ENCODE measurements at regions not wholly inside any gene's neighbourhood (a gene's known extent, or its start where the extent isn't known, plus 50 kb on each side); places are given as distances from the start of the nearest gene placed in this dataset.
A peak's percentile ranks its signal among the peaks of the same experiment; 100 is the strongest.
"Not testable (repeated sequence)": the region's sequence is repeated elsewhere in the genome, so short reads cannot be mapped to it uniquely, and the experiment has no call there.

DNA sequence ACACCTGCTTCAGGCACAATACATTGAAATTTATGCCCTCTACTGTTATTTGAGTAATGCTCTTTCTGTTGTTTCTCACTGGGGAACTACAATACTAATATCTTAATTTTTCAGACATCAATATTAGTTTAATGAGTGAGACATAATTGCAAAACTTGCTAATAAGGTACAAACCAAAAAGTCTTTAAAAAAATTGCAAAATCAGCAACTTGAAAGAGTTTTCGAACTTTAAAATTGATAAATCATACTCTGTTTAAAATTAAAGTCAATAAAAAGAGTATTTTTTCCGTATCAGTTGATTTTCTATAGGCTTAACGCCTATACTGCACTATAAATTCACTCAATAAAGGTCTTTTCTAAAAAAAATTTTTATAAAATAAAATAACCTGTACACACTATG is 1735.9 kb upstream of the SEL1L start:
- no peak for DNase-seq

DNA sequence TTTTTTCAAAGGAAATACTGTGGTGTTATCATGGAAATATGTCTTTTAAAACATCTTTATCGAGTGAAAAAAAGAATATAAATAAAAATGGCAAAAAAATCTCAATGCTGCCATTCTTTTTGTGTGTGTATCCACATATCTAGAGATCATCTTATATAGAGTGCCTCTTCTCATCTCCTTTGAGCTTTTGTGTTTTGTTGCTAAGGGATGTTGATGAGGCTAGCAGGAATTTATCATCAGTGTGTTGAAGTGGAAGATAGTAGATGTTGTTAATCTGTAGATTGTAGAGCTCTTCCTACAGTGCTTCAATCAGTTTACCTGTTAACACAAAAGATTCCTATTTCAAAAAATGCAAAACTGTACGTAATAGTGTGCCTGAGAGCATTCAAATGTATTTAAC is 1738.0 kb upstream of the SEL1L start:
- DNase-seq, result no peak

DNA sequence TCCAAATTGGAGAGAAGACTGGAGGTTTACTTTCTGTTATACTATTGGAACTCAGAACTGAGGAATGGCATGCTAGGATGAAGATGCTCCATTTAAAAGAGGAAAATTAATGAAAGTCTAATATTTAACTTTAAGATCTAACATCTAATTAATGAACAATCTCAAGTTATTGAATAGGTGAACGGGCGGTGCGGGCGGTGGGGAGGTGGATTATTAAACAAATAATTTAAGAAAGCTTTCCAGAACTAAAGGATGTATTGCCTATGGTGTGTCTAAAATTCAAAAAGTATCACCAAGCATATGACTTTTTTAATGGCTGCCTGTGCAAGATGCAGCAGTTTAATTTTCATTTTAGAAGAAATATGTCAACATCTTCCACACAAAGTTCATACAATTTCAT is 1747.1 kb upstream of the SEL1L start:
- DNase-seq, result no peak

DNA sequence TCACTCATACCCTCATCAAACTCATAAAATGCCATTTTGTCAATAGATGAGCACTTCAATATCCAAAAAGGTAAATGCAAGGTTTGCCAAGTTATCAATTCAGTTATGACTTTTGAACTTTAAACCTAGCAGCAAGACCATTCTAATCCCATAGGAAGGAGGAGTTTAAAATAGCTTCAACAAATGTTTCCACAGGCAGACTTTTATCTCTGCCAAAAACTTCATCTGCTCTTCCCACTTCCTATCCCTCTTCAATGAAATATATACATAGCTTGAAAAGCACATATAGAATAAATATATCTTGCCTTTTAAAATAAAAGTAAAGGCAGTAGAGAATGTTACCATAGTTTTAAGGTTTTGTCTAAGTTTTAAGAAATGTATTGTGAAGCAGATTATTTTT is 1749.1 kb upstream of the SEL1L start:
- no peak for DNase-seq

DNA sequence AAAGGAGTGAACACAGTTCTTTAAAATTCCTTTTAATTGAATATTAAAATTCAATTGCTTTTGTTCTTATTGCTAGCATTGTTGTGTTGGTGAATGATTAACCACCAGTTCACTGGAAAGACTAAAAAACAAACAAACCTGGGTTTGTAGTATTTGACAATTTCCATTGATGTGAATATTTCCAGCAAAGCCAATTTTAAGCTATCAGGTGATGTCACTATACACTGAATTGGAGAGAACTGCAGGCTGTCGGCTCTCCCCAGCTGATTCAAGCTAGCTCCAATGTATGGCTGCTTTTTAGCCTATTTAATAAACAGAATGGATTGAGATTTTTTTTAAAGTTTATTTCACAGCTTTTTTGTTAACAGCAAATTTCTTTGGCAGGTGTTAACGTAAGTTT is 1753.6 kb upstream of the SEL1L start:
- DNase-seq, result no peak

DNA sequence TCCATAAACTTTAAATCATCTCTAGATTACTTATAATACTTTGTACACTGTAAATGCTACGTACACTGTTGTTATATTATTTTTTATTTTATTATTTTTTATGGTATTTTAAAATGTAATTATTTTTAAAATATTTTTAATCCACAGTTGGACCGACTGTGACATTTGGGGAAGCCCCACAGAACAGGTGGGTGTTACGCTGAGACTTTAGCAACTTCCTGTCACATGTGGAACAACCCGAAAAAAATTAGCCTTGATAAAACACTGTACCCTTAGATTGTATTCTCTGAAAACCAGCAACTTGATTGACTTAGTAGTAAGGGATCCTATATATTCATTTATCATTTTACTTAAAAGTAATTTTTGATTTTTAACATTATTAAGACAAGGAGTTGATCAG is 1755.7 kb upstream of the SEL1L start:
- no peak for DNase-seq

DNA sequence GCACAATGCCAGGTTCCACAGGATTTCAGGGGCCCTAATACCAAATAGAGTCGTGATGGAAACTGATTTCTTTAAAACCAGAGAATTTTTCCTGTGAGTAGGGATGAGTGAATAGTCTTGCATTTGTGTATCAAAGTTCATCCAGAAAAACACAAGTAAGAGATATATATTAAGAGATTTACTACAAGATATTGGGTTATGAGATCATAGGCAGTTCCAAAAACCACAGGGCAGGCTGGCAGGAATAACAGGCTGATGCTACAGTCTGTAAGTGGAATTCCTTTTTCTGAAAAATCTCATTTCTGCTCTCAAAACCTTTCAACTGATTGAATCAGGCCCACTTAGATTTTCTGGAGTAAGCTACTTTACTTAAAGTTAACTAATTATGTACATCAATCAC is 1756.2 kb upstream of the SEL1L start:
- DNase-seq, result no peak

DNA sequence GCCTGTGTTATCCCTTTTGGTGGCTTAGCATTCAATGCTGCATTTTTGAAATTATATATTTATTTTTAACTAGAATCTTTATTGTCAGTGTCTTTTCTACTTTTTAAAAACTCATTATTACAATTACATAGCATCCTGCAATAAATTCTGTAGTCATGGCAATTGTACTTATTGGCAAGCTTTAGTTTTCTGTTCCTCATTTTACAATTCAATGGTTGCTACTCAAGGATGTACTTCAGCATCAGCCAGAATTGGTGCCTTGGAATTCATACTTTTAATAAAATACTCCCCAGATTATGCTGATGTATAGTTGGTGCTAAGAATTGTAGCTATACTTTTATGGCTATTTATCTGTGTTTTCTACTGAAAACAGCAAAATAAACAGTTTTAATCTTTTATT is 1756.8 kb upstream of the SEL1L start:
- DNase-seq, result no peak

DNA sequence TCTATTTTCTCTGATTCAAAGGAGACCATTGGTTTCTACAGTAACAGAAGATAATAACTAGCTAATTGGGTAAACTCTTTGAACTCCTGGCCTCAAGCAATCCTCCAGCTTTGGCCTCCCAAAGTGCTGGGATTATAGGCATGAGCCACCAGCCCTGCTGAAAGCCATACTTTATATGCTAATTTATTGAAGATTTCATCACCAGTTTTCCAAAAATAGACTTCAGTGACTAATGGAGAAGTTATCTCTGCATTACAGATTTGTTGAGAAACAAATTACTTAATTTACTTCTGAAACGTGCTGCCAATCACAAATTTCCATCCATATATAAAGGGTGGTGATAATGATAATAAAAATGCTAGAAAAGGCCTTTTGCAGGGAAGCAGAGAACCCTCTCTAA is 1758.1 kb upstream of the SEL1L start:
- no peak for DNase-seq

DNA sequence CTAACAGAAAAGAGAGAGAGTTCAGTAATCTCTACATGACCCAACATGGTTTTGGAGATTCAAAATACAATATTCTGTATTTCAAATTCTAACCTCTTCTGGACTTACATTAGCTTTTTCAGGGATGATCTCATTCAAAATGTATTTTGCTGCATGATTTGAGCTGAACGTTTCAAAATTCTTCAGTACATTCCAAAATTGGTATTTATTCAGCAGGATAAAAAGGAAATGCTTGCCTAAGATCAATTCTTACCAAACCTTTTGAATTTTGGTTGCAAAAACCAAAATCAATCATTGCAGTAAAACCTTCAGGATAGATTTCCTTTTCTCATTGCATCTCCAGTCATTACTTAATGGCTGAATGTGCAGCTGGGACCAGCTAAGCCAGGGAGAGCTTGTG is 1761.3 kb upstream of the SEL1L start:
- DNase-seq, result no peak

DNA sequence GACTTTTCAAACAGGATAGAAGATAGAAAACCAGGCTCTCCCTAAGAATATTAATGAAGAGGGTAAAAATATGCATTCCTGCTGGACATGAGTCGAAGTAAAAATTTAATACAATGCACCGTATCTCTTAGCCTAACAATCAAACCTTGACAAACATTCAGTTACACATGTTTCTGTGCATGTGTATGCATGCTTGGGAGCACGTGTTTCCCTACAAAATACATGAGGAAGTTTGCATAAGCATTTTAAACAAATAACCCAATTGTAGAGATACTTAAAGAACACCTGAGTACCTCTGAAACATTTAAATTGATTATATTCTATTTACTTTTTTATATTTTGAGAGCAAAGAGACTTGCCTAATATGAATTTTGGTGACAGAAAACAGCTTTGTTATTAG is 1763.7 kb upstream of the SEL1L start:
- no peak for DNase-seq

DNA sequence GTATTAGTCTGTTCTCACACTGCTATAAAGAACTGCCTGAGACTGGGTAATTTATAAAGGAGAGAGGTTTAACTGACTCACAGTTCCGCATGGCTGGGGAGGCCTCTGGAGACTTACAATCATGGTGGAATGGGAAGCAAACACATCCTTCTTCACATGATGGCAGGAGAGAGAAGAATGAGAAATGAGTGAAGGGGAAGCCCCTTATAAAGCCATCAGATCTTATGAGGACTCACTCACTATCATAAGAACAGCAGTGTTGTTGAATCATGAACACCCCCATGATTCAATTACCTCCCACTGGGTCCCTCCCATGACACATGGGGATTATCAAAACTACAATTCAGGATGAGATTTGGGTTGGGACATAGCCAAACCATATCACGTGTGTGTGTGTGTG is 1764.4 kb upstream of the SEL1L start:
- DNase-seq, result not testable (repeated sequence)

DNA sequence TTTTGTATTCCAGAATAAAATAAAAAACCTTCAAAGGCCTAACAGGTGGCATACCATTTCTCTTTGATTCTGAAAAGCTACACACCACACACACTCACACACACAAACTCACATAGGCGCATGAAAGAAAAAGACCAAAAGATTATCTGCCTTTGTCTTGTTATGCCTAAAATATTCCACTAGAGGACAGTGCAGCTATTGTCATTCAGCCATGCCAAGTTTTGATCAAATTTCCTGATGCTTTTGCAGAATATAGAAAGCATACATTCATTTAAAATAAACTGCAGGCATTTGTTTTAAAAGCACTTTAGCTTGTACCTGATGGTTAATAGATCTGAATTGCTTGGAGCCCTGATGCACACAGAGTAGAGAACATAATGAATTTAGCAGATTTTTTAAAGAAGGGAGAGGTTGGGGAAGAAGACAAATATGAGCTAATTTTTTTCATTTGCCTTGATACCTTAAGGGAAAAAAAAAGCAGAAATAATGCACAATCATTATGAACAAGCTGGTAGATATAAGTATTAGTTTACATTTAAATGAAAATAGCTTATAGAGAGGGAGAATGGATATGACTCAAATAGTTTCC is 1766.9 kb upstream of the SEL1L start:
- DNase-seq, result peak; percentile 30

DNA sequence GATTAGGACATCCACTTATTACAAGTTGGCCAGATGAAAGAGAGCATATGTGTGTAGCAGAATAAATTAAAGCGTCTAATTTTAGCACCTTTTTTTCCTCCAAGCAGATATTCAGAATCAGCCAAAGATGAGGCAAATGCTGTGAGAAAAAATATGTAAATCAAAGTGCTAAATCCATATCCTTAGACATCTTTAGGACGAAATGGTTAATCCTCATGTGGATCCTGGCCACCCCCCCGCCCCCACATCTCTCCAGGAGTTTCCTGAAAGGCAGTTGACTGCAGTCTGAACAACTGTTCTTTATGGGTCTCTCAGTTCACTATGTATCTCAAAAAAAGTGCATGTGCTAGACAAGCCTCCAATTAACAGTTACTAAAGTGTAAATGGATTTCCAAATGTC is 1768.1 kb upstream of the SEL1L start:
- no peak for DNase-seq

DNA sequence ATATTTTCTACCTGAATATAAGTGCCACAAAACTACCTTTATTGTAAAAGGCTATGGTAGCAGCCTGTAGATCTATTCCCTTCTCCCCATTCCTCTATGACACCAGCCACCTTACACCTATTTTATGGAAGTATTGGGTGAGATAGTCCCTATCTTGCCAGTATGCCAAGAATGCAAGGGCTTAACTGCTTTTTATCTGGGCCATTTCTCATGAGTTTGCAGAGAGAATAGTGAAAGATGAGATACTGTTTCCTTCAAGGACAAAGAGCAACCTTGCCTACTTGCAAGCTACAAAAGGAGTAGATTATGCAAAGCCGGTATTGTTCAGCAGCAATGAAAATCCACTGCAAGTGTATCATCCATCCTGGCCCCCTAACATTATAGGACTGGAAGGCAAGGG is 1775.6 kb upstream of the SEL1L start:
- no peak for DNase-seq

DNA sequence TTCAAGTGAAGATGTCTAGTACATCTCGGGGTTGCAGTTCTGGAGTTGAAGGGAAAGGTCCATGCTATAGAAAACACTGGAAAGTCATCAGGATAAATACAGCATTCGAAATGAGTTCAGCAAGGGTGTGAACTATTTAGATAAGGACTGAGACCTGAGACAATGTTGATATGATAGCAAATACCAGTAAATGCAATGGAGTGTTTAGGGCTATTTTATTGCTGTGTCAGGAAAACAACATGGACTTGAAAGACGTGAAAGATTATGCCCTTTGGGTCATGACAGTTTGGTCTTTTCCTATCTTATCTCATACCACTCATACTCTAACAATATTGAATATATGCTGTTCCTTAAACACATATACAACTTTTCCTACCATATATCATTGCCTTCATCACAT is 1776.2 kb upstream of the SEL1L start:
- no peak for DNase-seq

DNA sequence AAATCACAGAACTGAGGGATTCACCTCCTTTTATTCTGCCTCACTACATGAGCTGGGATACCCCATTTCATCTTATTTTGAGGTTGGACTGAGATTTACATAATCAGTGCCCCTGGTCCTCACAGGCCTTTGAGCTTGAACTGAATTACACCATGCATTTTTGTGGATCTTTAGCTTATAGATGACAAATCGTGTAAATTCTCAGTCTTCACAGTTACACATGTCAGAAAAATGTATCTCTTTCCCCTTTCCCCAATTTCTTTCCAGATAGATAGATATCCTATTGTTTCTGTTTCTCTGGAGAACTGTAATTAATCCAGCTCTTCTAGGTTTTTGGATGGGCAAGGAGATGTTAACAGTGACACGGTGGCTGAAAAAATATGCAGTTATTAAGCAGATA is 1778.9 kb upstream of the SEL1L start:
- DNase-seq, result no peak

DNA sequence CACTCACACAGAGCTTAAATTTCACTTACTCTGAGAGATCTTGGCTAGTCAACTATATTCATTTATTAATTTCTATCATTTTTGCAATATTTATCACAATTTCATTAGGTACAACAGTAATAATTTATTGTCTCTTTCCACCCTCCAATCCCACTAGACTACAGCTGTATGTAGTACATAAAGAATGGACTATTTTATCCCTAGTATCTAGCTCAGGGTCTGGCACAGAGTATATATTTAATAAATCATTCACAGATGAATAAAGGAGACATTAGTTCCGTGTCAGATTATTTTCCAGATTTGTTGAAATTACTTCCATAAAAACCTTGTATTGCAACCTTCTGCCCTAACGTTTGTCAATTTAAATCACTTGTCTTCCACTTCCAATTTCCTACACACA is 1781.1 kb upstream of the SEL1L start:
- no peak for DNase-seq

DNA sequence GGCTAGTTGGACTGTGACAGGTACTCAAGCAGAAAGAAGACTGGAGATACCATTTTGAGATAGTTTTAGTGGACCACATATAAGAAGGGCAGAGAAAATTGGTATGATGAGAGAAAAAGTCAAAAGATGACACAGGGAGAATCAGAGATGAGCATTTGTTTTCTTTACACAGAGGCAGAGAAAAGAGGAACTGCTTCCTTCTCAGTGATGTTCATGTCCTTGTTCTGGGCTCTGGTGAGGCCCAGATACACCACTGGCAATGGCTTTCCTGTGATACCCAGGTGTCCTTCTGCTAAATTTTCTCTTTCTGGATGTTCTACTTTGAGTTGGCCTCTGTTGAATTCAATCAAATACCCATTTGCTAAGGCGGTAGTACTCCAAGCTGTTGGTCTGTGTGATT is 1782.7 kb upstream of the SEL1L start:
- no peak for DNase-seq

DNA sequence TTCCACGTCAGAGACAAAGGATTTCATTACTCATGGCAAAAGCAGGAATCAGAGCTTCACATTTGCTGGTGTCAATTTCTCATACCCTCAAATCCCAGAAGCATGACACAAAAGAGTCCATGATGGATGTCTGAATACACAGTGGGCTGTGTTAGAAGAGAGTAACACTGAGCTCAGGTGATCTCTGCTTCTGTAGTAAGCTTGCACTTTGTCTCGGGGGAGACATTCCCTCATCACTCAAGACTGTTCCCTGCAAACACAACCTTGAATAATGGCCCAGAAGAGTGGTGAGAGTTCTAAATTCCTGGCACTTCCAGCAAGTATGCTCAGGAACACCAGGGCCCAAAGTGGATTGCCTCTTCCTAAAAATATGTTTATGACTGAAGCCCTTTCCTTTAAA is 1787.2 kb upstream of the SEL1L start:
- no peak for DNase-seq

DNA sequence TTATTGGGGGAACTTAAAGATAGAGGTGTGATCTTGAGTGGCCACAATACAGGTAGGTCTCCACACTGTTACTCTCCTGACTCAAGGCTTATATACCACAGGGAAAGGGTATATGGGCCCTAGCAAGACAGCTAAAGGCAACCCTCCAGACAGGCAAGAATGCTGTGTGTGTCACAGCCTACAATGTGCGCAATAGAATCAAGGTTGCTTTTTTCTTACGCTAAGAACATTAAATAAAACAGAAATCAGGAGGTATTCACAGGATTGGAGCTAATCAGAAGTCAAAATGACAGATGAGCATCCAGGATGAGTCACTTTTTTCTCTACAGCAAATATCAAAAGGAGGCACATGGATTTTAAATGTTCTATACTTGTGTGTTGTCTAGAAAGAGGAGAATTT is 1797.9 kb upstream of the SEL1L start:
- DNase-seq, result no peak

DNA sequence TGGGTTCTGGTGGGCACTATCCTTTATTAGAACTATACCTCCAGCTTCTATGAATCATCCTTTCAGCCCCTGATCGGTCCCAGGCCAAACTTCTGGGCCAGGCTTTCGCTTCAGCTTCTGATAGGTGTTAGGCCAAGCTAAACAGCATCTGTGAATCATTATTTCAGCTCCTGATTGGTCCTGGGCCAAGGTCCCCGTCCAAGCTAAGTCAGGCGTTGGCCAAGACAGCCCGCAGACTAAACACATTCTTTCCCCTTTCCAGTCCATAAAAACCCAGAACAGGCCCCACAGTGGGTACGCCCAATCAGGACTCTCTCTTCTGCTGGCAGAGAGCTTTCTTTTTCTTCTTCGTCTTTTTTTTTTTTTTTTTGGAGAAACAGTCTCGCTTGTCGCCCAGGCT is 1808.9 kb upstream of the SEL1L start:
- no peak for DNase-seq

DNA sequence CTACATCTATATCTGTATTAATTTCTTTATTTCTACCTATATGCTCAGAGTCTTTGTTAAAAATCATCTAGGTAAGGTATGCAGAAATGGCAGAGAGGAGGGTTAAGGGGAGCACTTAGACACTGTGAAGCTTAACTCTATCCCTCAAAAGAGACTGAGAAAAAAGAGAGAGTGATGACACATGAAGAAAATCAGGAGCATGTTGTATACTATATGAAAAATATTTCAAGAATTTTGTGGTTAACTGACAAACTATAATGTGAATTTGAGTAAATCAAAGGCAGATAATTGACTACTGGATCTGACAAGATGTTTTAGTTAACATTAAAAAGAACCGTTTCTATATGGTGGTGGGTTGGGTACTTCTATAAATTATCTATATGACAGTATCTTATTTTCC is 1814.2 kb upstream of the SEL1L start:
- DNase-seq, result no peak

DNA sequence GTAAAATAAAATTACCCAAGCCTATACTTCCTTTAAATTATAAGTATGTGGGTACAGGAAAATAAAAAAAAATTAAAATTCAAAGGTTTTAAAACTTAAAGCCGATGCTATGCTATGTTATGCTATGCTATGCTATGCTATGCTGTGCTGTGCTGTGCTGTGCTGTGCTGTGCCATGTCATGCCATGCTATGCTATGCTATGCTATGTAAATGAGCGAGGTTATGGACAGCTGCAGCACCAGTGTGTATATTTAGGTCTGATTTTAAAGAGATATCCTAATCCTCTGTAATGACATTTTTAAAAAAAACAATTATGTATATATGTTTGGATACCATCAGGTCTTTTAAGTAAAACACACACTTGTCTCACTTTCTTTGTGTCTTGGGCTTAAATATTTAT is 1822.0 kb upstream of the SEL1L start:
- no peak for DNase-seq

DNA sequence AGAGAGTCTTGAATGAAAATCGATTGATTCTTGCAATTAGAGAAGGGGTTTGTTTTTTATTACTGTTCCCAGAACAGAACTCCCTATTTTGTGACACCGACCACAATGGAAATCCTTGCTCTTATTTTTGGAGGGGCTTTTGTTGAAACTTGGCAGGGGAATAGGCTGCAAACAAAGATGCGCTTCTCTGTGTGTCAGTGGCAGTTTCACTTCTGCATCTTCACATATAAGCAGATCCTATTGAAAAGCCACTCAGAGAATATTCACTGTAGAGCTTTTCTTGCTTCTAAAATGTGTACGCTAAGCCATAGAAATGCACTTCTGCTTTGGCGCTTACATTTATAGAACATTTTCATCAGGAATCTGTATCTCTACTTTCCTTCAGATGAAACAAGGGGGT is 1822.4 kb upstream of the SEL1L start:
- no peak for DNase-seq

DNA sequence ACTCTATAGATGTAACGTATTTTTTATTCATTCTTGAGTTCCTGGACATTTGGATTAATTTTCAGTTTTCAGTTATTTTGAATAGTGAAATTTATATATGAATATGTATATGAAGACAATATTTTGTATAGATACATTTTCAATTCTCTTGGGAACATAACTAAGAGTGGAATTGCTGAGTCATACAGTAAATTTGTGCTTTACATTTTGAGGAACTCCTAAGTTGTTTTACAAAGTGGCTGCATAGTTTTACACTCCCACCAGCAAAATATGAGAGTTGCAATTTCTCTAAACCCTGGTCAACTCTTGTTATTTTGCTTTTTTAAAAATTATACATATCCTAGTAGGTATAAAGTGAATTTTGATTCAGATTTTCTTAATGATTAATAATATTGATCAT is 1838.6 kb upstream of the SEL1L start:
- DNase-seq, result no peak
